Upper lobe of left lung (tissue), 6 donors: ENCODE measurements at regions not wholly inside any gene's neighbourhood (a gene's known extent, or its start where the extent isn't known, plus 50 kb on each side); places are given as distances from the start of the nearest gene placed in this dataset.
"Not testable (repeated sequence)": the region's sequence is repeated elsewhere in the genome, so short reads cannot be mapped to it uniquely, and the experiment has no call there.

ENCODE experiments used
- ATAC-seq, 2 donors: fragments of 200-7000 bp; cut with Tn5 transposase; one replicate each; pipeline ENCODE4 v1.9.1; 2022; ENCODE audit warnings: mild to moderate bottlenecking in 2 of 2, moderate library complexity in 2 of 2; ENCODE audit not compliant: low FRiP score in 2 of 2
- DNase-seq, 2 donors: peaks; one replicate each; pipeline ENCODE4 v3.0.0-alpha.2; 2019 to 2020
- H3K27ac ChIP-seq, 4 donors: fragments of 200-600 bp; sonication (generic); one replicate each; pipeline ENCODE4 v1.5.1; 2016 to 2019
- H3K27me3 ChIP-seq, 4 donors: fragments of 200-600 bp; sonication (generic); one replicate each; pipeline ENCODE4 v1.5.1; 2017 to 2019
- H3K36me3 ChIP-seq, 4 donors: fragments of 200-600 bp; sonication (generic); one replicate each; pipeline ENCODE4 v1.5.1; 2016 to 2019
- H3K4me1 ChIP-seq, 4 donors: fragments of 200-600 bp; sonication (generic); one replicate each; pipeline ENCODE4 v1.5.1; 2018 to 2019
- H3K4me3 ChIP-seq, 4 donors: fragments of 200-600 bp; sonication (generic); one replicate each; pipeline ENCODE4 v1.5.1; 2017 to 2019; ENCODE audit warnings: mild to moderate bottlenecking in 2 of 4, moderate library complexity in 1 of 4
- H3K9me3 ChIP-seq, 4 donors: fragments of 200-600 bp; sonication (generic); one replicate each; pipeline ENCODE4 v1.5.1; 2018 to 2019
- CTCF ChIP-seq, 6 experiments: fragments of 450-650 bp in 4 of 6; fragments of 200-600 bp in 2 of 6; sonication (generic) in 2 of 6; IDR thresholded peaks; one replicate each; pipeline ENCODE4 v1.5.1; 2016 to 2019; ENCODE audit warnings: antibody characterized with exemption in 6 of 6
- EP300 ChIP-seq, 4 donors: sonication (generic); formaldehyde crosslinking; IDR thresholded peaks; one replicate each; pipeline ENCODE4 v1.5.1; 2017; ENCODE audit warnings: antibody characterized with exemption in 4 of 4, control low read depth in 2 of 4
- POLR2A ChIP-seq, 4 donors: fragments of 450-650 bp; IDR thresholded peaks; one replicate each; pipeline ENCODE4 v1.5.1; 2016 to 2017; ENCODE audit warnings: antibody characterized with exemption in 4 of 4, mild to moderate bottlenecking in 2 of 4
- POLR2AphosphoS5 ChIP-seq, 2 donors: sonication (generic); formaldehyde crosslinking; IDR thresholded peaks; one replicate each; pipeline ENCODE4 v1.5.1; 2017; ENCODE audit warnings: antibody characterized with exemption in 2 of 2
- WGBS, 2 donors: methylation state at CpG; one replicate each; pipeline ENCODE4 v1.1.5; 2017 to 2018; 5-methylcytosine and 5-hydroxymethylcytosine counted together
- donor health status: DM: no; HTN: no; CAD: no; lungs with moderate emphysema.
- donor health status: DM: no; HTN: yes; CAD: no; lungs with severe emphysema.

DNA sequence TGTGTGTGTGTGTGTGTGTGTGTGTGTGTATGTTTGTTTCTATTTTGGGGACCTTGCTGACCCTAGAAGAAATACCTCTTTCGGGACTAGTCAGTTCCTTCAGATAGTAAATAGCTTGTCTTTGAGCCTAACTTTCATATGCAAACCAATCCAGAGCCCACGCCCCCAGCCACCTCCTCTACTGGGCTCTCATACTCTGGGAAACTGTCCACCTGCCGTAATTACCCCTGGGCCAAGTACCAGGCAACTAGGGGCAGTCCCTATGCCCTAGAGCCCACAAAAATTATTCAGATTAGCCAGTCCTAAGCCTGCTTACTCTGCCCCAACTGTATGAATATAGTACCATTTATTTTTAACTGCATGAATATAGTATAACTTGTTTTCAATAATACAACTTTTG is 970.4 kb downstream of the EPHA4 start:
- no peak for TF ChIP-seq EP300 (IDR thresholded peaks at IDR 0.05)
- no peak for TF ChIP-seq CTCF (IDR thresholded peaks at IDR 0.05)
- TF ChIP-seq POLR2A (IDR thresholded peaks at IDR 0.05) = no peak
- no peak for TF ChIP-seq POLR2AphosphoS5 (IDR thresholded peaks at IDR 0.05)
- WGBS, 2 donors = 63 to 68% methylated on average over 3 of the region's 3 CpGs
- no peak overlapping the region for H3K27ac ChIP-seq
- ATAC-seq (no peak), DNase-seq (no peak)
- no peaks in the 10 kb centered on the region for H3K4me1 ChIP-seq
- H3K27me3 ChIP-seq = no peaks in the 10 kb centered on the region
- no peaks in the 10 kb centered on the region for H3K9me3 ChIP-seq
- H3K4me3 ChIP-seq = no peak overlapping the region
- no peaks in the 10 kb centered on the region for H3K36me3 ChIP-seq

- H3K36me3 ChIP-seq, H3K9me3 ChIP-seq, H3K27me3 ChIP-seq, H3K4me3 ChIP-seq, H3K4me1 ChIP-seq, ATAC-seq, H3K27ac ChIP-seq, DNase-seq: not testable (repeated sequence)
- 94 to 97% methylated on average over 8 of the region's 8 CpGs for WGBS, 2 donors
Measured at GRCh38 chr2:220613004-220613403, 959.1 kb downstream of the EPHA4 start.

- DNase-seq (no peak), ATAC-seq (no peak)
- H3K4me3 ChIP-seq = no peak overlapping the region
- 77 to 78% methylated on average over 1 of the region's 1 CpG for WGBS, 2 donors
- H3K9me3 ChIP-seq = no peaks in the 10 kb centered on the region
- no peaks in the 10 kb centered on the region for H3K4me1 ChIP-seq
- no peak overlapping the region for H3K27ac ChIP-seq
- no peak for TF ChIP-seq POLR2A (IDR thresholded peaks at IDR 0.05)
- no peak for TF ChIP-seq CTCF (IDR thresholded peaks at IDR 0.05)
- no peak for TF ChIP-seq POLR2AphosphoS5 (IDR thresholded peaks at IDR 0.05)
- TF ChIP-seq EP300 (IDR thresholded peaks at IDR 0.05) = no peak
- H3K27me3 ChIP-seq = no peaks in the 10 kb centered on the region
- H3K36me3 ChIP-seq = no peaks in the 10 kb centered on the region
Measured at GRCh38 chr2:220614064-220614463, 958.0 kb downstream of the EPHA4 start.

- no peaks in the 10 kb centered on the region for H3K27me3 ChIP-seq
- 44 to 48% methylated on average over 3 of the region's 3 CpGs for WGBS, 2 donors
- H3K4me1 ChIP-seq = no peaks in the 10 kb centered on the region
- H3K9me3 ChIP-seq = no peaks in the 10 kb centered on the region
- no peak for TF ChIP-seq EP300 (IDR thresholded peaks at IDR 0.05)
- no peak for TF ChIP-seq POLR2AphosphoS5 (IDR thresholded peaks at IDR 0.05)
- no peak for TF ChIP-seq POLR2A (IDR thresholded peaks at IDR 0.05)
- TF ChIP-seq CTCF (IDR thresholded peaks at IDR 0.05) = no peak
- DNase-seq (no peak), ATAC-seq (no peak)
- H3K36me3 ChIP-seq = no peaks in the 10 kb centered on the region
- no peak overlapping the region for H3K27ac ChIP-seq
- H3K4me3 ChIP-seq = no peak overlapping the region
Measured at GRCh38 chr2:220619525-220620220, 952.4 kb downstream of the EPHA4 start.

DNA sequence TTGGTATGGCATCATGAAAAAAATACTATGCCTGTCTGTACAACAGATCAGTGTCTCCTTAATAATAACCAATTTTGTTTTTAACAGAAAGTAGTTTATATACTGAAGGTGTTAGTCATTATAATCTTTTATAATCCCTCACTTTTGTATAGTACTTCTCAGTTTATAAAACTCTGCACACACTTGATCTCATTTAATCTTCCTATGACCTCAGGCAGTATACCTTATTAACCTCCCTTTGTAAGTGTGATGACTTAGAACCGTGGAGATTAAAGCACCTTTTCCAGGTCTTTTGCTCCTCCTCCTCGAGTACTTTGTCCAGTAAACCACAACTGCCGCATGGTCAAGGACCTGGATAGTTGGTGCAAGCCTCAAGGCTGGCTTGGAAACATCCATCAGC is 945.5 kb downstream of the EPHA4 start:
- H3K27me3 ChIP-seq = no peaks in the 10 kb centered on the region
- 63 to 71% methylated on average over 3 of the region's 3 CpGs for WGBS, 2 donors
- H3K4me3 ChIP-seq = no peak overlapping the region
- TF ChIP-seq CTCF (IDR thresholded peaks at IDR 0.05) = no peak
- no peak for TF ChIP-seq POLR2AphosphoS5 (IDR thresholded peaks at IDR 0.05)
- no peak for TF ChIP-seq EP300 (IDR thresholded peaks at IDR 0.05)
- TF ChIP-seq POLR2A (IDR thresholded peaks at IDR 0.05) = no peak
- no peaks in the 10 kb centered on the region for H3K9me3 ChIP-seq
- H3K4me1 ChIP-seq = no peaks in the 10 kb centered on the region
- DNase-seq (no peak), ATAC-seq (no peak)
- H3K27ac ChIP-seq = no peak overlapping the region
- H3K36me3 ChIP-seq = no peaks in the 10 kb centered on the region
